Ishikawa (cell line): ENCODE measurements at regions not wholly inside any gene's neighbourhood (a gene's known extent, or its start where the extent isn't known, plus 50 kb on each side); places are given as distances from the start of the nearest gene placed in this dataset.

ENCODE experiments used
- CEBPB ChIP-seq: IDR thresholded peaks from 2 replicates; pipeline ENCODE4 v1.6.1; 2012
- CREB1 ChIP-seq: IDR thresholded peaks from 2 replicates; pipeline ENCODE4 v1.6.1; 2012; ENCODE audit warnings: low read depth
- EGR1 ChIP-seq: IDR thresholded peaks from 2 replicates; pipeline ENCODE4 v1.6.1; 2012
- EP300 ChIP-seq: IDR thresholded peaks from 2 replicates; pipeline ENCODE4 v1.6.1; 2012; ENCODE audit warnings: borderline replicate concordance
- FOXM1 ChIP-seq: IDR thresholded peaks from 2 replicates; pipeline ENCODE4 v1.6.1; 2012; ENCODE audit warnings: low read depth, borderline replicate concordance
- MAX ChIP-seq: IDR thresholded peaks from 2 replicates; pipeline ENCODE4 v1.6.1; 2012
- NFIC ChIP-seq: IDR thresholded peaks from 2 replicates; pipeline ENCODE4 v1.6.1; 2012
- RAD21 ChIP-seq: IDR thresholded peaks from 2 replicates; pipeline ENCODE4 v1.6.1; 2012; ENCODE audit warnings: low read depth
- REST ChIP-seq: IDR thresholded peaks from 2 replicates; pipeline ENCODE4 v1.6.1; 2012; ENCODE audit warnings: low read depth, mild to moderate bottlenecking
- TAF1 ChIP-seq: IDR thresholded peaks from 2 replicates; pipeline ENCODE4 v1.6.1; 2012; ENCODE audit warnings: low read depth, mild to moderate bottlenecking
- TCF12 ChIP-seq: IDR thresholded peaks from 2 replicates; pipeline ENCODE4 v1.6.1; 2012; ENCODE audit warnings: low read depth
- TEAD4 ChIP-seq: IDR thresholded peaks from 2 replicates; pipeline ENCODE4 v1.6.1; 2012
- YY1 ChIP-seq: IDR thresholded peaks from 2 replicates; pipeline ENCODE4 v1.6.1; 2012; ENCODE audit warnings: low read depth
- ZBTB7A ChIP-seq: IDR thresholded peaks from 2 replicates; pipeline ENCODE4 v1.6.1; 2012; ENCODE audit warnings: low read depth
- TF ChIP-seq, protein P1 (sequence below): IDR thresholded peaks from 2 replicates; pipeline ENCODE4 v1.6.1; 2012

DNA sequence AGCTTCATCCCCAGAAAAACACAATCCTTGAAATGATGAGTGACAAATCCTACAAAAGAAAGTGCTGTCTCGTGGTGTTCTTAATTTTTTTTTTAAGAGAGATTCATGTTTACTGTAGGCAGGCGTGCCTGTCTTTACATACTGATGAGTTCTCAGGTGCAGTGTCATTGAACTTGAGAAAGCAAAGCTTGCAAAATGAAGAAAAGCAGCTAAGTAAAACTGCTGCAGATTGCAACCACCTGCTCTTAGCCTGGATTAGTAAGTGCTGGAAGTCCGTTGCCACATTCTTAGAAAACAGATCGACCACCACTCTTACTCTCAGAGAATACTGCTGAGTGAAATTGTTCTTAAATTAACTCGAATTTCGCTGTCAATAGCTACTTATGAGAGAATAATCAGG lies 854.6 kb downstream of the TRIML1 start:
- TF ChIP-seq EGR1 (no peak), CREB1 (no peak), MAX (no peak), EP300 (no peak), TCF12 (no peak), REST (no peak), NFIC (no peak), FOXM1 (no peak), CEBPB (no peak)

- TF ChIP-seq REST (no peak), FOXM1 (no peak)
These were observed 862.2 kb downstream of the TRIML1 start for GRCh38 chr4:189001283-189001970.

GRCh38 chr4:189001971-189002450 lies 862.8 kb downstream of the TRIML1 start:
- no peak for TF ChIP-seq REST
- TF ChIP-seq TCF12 = no peak
- TF ChIP-seq TAF1 = no peak
- TF ChIP-seq EGR1 = no peak
- TF ChIP-seq CEBPB = no peak
- no peak for TF ChIP-seq CREB1
- no peak for TF ChIP-seq EP300
- no peak for TF ChIP-seq MAX
- TF ChIP-seq ZBTB7A = no peak
- TF ChIP-seq YY1 = no peak

DNA sequence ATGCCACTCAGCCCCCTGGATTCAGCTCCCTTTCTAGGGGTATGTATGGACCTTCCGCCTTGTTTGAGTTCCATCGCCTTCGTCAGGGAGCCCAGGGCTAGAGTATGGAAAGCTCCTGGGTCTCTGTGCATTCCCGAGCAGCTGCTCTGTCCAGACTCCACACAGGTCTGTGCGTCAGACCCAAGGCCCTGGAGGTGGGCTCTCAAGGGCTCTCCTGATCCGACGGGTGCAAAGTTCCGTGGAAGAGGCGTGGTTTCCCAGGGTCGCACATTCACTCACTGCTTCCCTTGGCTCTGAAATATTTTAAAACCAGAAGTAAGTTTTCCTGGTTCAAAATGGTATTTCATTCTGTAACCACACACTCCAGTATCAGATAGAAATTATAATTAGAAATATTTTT lies 863.2 kb downstream of the TRIML1 start:
- TF ChIP-seq TAF1 = no peak
- no peak for TF ChIP-seq NFIC
- no peak for TF ChIP-seq RAD21
- TF ChIP-seq FOXM1 = no peak
- TF ChIP-seq TEAD4 = no peak
- TF ChIP-seq EGR1 = no peak
- TF ChIP-seq YY1 = no peak
- TF ChIP-seq MAX = no peak
- no peak for TF ChIP-seq CREB1

DNA sequence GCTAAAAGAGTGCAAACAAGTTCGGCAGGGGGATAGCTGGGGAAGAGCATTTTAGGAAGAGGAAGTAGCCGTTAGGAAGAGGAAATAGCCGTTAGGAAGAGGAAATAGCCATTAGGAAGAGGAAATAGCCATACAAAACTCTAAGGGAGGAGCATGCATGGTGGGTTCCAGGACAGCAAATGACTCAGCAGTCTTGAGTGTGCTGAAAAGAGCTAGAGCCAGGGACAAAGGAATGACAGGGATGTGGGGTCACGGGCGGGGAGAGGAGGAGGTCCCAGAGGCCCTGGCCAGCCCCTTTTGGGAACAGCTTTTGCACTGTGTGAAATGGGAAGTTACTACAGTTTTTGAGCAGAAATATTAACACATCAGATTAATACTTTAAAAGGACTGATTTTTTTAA lies 882.6 kb downstream of the TRIML1 start:
- TF ChIP-seq YY1 = no peak

DNA sequence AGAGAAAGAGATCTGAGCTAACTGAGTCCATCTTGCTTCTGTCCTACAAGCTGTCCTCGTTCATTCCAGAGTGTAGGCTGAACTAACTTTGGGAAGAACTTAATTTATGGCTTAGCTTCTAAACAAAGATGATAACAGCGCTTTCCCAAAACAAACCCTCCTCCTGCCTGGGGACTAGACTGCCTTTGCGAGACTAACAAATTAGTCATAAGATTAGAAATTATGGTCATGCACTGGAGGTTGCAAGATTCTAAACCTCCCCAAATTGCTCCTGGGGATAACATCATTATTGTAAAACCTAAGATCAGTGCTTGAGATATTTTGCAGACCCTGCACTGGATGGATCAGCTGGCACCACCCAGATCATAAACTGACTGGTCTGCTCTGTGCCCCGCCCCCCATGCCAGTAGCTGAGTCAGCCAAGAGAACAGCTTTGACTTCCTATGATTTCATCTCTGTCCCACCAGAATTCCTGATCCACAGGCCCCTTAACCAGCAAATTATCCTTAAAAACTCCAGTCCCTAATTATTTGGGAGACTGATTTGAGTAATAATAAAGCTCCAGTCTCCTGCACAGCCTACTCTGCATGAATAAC lies 883.3 kb downstream of the TRIML1 start:
- TF ChIP-seq YY1 (no peak), RAD21 (no peak), CREB1 (no peak), EP300 (no peak), NFIC (no peak), ZBTB7A (no peak), TAF1 (no peak), REST (no peak), FOXM1 (no peak), TCF12 (no peak), CEBPB (no peak), EGR1 (no peak), TEAD4 (no peak), MAX (no peak)
- TF ChIP-seq, protein P1, sequence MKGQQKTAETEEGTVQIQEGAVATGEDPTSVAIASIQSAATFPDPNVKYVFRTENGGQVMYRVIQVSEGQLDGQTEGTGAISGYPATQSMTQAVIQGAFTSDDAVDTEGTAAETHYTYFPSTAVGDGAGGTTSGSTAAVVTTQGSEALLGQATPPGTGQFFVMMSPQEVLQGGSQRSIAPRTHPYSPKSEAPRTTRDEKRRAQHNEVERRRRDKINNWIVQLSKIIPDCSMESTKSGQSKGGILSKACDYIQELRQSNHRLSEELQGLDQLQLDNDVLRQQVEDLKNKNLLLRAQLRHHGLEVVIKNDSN = no peak
